ENCODE measurements at regions not wholly inside any gene's neighbourhood (a gene's known extent, or its start where the extent isn't known, plus 50 kb on each side); places are given as distances from the start of the nearest gene placed in this dataset.

- CTCF ChIA-PET = no interaction called here
- H3K27ac ChIP-seq (ENCODE audit: low read depth, low read length) = no peak overlapping the region
Measured at GRCh38 chr5:147015405-147015804, 136.8 kb upstream of the PPP2R2B start.

DNA sequence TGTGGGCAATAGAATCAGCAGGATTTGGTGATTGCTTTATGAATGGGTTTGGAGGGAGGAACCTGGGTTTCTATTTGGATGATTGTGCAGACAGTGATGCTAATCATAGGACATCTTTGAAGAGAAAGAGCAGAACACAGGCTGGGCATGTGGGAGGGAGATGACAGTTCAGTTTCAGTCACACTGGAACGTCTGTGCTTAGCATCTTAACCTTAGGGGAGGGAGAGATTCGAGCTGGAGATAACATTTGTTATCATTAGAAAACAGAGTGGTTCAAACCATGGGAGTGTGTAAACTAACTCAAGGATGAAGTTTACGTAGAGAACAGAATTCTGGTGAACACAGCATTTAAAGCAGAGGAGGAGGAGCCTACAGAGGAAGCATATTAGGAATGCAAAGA, 138.6 kb upstream of the PPP2R2B start:
- Mint-ChIP-seq H3K27ac (no peak overlapping the region), H3K4me3 (no peak overlapping the region), H3K9me3 (peaks cover 0 to 4% (median 2%) of the 10 kb centered on the region in 5 donors), H3K36me3 (no peaks in the 10 kb centered on the region), H3K27me3 (peaks cover 8 to 19% of the 10 kb centered on the region in 2 donors), H3K4me1 (no peaks in the 10 kb centered on the region)
- ChIA-PET CTCF (no interaction called here), POLR2A (no interaction called here)
- no peak for DNase-seq
- no peaks in the 10 kb centered on the region for H3K36me3 ChIP-seq (ENCODE audit: insufficient read depth, low read length)
- H3K27me3 ChIP-seq (ENCODE audit: insufficient read depth, low read length, poor library complexity, severe bottlenecking) = no peaks in the 10 kb centered on the region
- no peak overlapping the region for H3K4me3 ChIP-seq (ENCODE audit: low read length)
- H3K27ac ChIP-seq (ENCODE audit: low read depth, low read length) = no peak overlapping the region
- H3K9me3 ChIP-seq (ENCODE audit: low read length) = no peaks in the 10 kb centered on the region
- H3K4me1 ChIP-seq (ENCODE audit: insufficient read depth, low read length) = no peaks in the 10 kb centered on the region

More at GRCh38 chr5:147015405-147015804, 136.8 kb upstream of the PPP2R2B start:
- no peak for DNase-seq
- H3K4me3 Mint-ChIP-seq = no peak overlapping the region
- Histone ChIP-seq H3K27me3 (ENCODE audit: insufficient read depth, low read length, poor library complexity, severe bottlenecking) (no peaks in the 10 kb centered on the region), H3K9me3 (ENCODE audit: low read length) (no peaks in the 10 kb centered on the region), H3K36me3 (ENCODE audit: insufficient read depth, low read length) (no peaks in the 10 kb centered on the region), H3K4me1 (ENCODE audit: insufficient read depth, low read length) (no peaks in the 10 kb centered on the region), H3K4me3 (ENCODE audit: low read length) (no peak overlapping the region)
- H3K9me3 Mint-ChIP-seq = peaks cover 0 to 4% (median 2%) of the 10 kb centered on the region in 5 donors
- H3K36me3 Mint-ChIP-seq = no peaks in the 10 kb centered on the region
- H3K27ac Mint-ChIP-seq = no peak overlapping the region
- H3K4me1 Mint-ChIP-seq = no peaks in the 10 kb centered on the region
- peaks cover 8 to 14% of the 10 kb centered on the region in 2 donors for H3K27me3 Mint-ChIP-seq
- POLR2A ChIA-PET = no interaction called here

DNA sequence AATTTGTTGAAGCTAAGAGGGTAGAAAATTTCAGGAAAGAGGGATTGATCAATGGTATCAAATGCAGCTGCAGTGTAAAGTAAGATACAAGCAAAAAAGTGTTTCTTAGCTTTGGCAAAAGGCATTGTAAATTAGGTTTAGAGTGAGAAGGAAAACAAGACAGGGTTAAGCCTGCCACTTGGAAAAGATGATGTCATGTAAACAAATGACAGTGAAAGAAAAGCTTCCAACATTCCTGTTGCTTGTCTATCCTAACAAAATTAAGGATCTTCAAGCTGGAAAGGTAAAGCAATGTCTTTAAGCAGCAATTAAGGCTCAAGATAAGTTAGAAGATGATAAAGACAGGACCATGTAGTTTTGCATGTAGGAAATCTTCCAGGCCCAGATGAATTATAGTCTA, 139.1 kb upstream of the PPP2R2B start:
- ChIA-PET CTCF (no interaction called here), POLR2A (no interaction called here)
- no peak overlapping the region for H3K27ac Mint-ChIP-seq

GRCh38 chr5:147018812-147019211, 140.3 kb upstream of the PPP2R2B start:
- DNase-seq = no peak
- Mint-ChIP-seq H3K27me3 (peaks cover 8 to 23% of the 10 kb centered on the region in 2 donors), H3K27ac (no peak overlapping the region), H3K4me3 (no peak overlapping the region), H3K36me3 (no peaks in the 10 kb centered on the region), H3K9me3 (peaks cover 0 to 4% (median 2%) of the 10 kb centered on the region in 5 donors), H3K4me1 (no peaks in the 10 kb centered on the region)
- Histone ChIP-seq H3K4me1 (ENCODE audit: insufficient read depth, low read length) (no peaks in the 10 kb centered on the region), H3K27ac (ENCODE audit: low read depth, low read length) (no peak overlapping the region), H3K36me3 (ENCODE audit: insufficient read depth, low read length) (no peaks in the 10 kb centered on the region), H3K4me3 (ENCODE audit: low read length) (no peak overlapping the region), H3K27me3 (ENCODE audit: insufficient read depth, low read length, poor library complexity, severe bottlenecking) (no peaks in the 10 kb centered on the region), H3K9me3 (ENCODE audit: low read length) (no peaks in the 10 kb centered on the region)
- POLR2A ChIA-PET = no interaction called here
- CTCF ChIA-PET = no interaction called here

More for the DNA sequence above, 139.1 kb upstream of the PPP2R2B start:
- H3K4me1 Mint-ChIP-seq = no peaks in the 10 kb centered on the region
- Histone ChIP-seq H3K9me3 (ENCODE audit: low read length) (no peaks in the 10 kb centered on the region), H3K27me3 (ENCODE audit: insufficient read depth, low read length, poor library complexity, severe bottlenecking) (no peaks in the 10 kb centered on the region), H3K4me1 (ENCODE audit: insufficient read depth, low read length) (no peaks in the 10 kb centered on the region), H3K36me3 (ENCODE audit: insufficient read depth, low read length) (no peaks in the 10 kb centered on the region), H3K27ac (ENCODE audit: low read depth, low read length) (no peak overlapping the region), H3K4me3 (ENCODE audit: low read length) (no peak overlapping the region)
- no peak for DNase-seq
- peaks cover 0 to 4% (median 2%) of the 10 kb centered on the region in 5 donors for H3K9me3 Mint-ChIP-seq
- no peak overlapping the region for H3K4me3 Mint-ChIP-seq
- no peaks in the 10 kb centered on the region for H3K36me3 Mint-ChIP-seq
- H3K27me3 Mint-ChIP-seq = peaks cover 8 to 19% of the 10 kb centered on the region in 2 donors

- Mint-ChIP-seq H3K9me3 (peaks cover 0 to 2% (median 0%) of the 10 kb centered on the region in 5 donors), H3K27me3 (peaks cover 4 to 45% of the 10 kb centered on the region in 2 donors), H3K27ac (no peak overlapping the region), H3K36me3 (no peaks in the 10 kb centered on the region), H3K4me1 (no peaks in the 10 kb centered on the region), H3K4me3 (no peak overlapping the region)
- Histone ChIP-seq H3K27me3 (ENCODE audit: insufficient read depth, low read length, poor library complexity, severe bottlenecking) (peaks cover 4% of the 10 kb centered on the region), H3K9me3 (ENCODE audit: low read length) (no peaks in the 10 kb centered on the region), H3K36me3 (ENCODE audit: insufficient read depth, low read length) (no peaks in the 10 kb centered on the region), H3K4me1 (ENCODE audit: insufficient read depth, low read length) (no peaks in the 10 kb centered on the region), H3K27ac (ENCODE audit: low read depth, low read length) (no peak overlapping the region), H3K4me3 (ENCODE audit: low read length) (no peak overlapping the region)
- CTCF ChIA-PET = no interaction called here
- no peak for DNase-seq
- POLR2A ChIA-PET = no interaction called here
Measured at GRCh38 chr5:147036691-147037245, 158.2 kb upstream of the PPP2R2B start.

GRCh38 chr5:147037515-147038205, 159.1 kb upstream of the PPP2R2B start:
- no peaks in the 10 kb centered on the region for H3K4me1 Mint-ChIP-seq
- no peak overlapping the region for H3K27ac Mint-ChIP-seq
- CTCF ChIA-PET = no interaction called here
- H3K9me3 Mint-ChIP-seq = peaks cover 0 to 2% (median 0%) of the 10 kb centered on the region in 5 donors
- H3K4me3 ChIP-seq (ENCODE audit: low read length) = no peak overlapping the region
- no peaks in the 10 kb centered on the region for H3K36me3 ChIP-seq (ENCODE audit: insufficient read depth, low read length)
- DNase-seq = no peak
- H3K4me3 Mint-ChIP-seq = no peak overlapping the region
- H3K9me3 ChIP-seq (ENCODE audit: low read length) = no peaks in the 10 kb centered on the region
- H3K36me3 Mint-ChIP-seq = no peaks in the 10 kb centered on the region
- POLR2A ChIA-PET = no interaction called here
- peaks cover 4 to 47% of the 10 kb centered on the region in 2 donors for H3K27me3 Mint-ChIP-seq
- H3K27ac ChIP-seq (ENCODE audit: low read depth, low read length) = no peak overlapping the region
- no peaks in the 10 kb centered on the region for H3K4me1 ChIP-seq (ENCODE audit: insufficient read depth, low read length)
- peaks cover 4% of the 10 kb centered on the region for H3K27me3 ChIP-seq (ENCODE audit: insufficient read depth, low read length, poor library complexity, severe bottlenecking)

- no peaks in the 10 kb centered on the region for H3K4me1 ChIP-seq (ENCODE audit: insufficient read depth, low read length)
- H3K4me1 Mint-ChIP-seq = no peaks in the 10 kb centered on the region
- no peak overlapping the region for H3K4me3 Mint-ChIP-seq
- H3K4me3 ChIP-seq (ENCODE audit: low read length) = no peak overlapping the region
- no peaks in the 10 kb centered on the region for H3K9me3 Mint-ChIP-seq
- no peaks in the 10 kb centered on the region for H3K9me3 ChIP-seq (ENCODE audit: low read length)
- ChIA-PET POLR2A (no interaction called here), CTCF (no interaction called here)
- H3K36me3 ChIP-seq (ENCODE audit: insufficient read depth, low read length) = no peaks in the 10 kb centered on the region
- H3K27me3 ChIP-seq (ENCODE audit: insufficient read depth, low read length, poor library complexity, severe bottlenecking) = peaks cover 4% of the 10 kb centered on the region
- H3K27ac ChIP-seq (ENCODE audit: low read depth, low read length) = no peak overlapping the region
- H3K36me3 Mint-ChIP-seq = no peaks in the 10 kb centered on the region
- peaks cover 1 to 26% of the 10 kb centered on the region in 2 donors for H3K27me3 Mint-ChIP-seq
- no peak overlapping the region for H3K27ac Mint-ChIP-seq
- no peak for DNase-seq
Measured at GRCh38 chr5:147040856-147041255, 162.3 kb upstream of the PPP2R2B start.

GRCh38 chr5:147044572-147045273, 166.2 kb upstream of the PPP2R2B start:
- Mint-ChIP-seq H3K4me1 (no peaks in the 10 kb centered on the region), H3K9me3 (peaks cover 0 to 4% (median 0%) of the 10 kb centered on the region in 5 donors), H3K27ac (no peak overlapping the region), H3K4me3 (no peak overlapping the region), H3K27me3 (peaks cover 3 to 12% of the 10 kb centered on the region in 2 donors), H3K36me3 (no peaks in the 10 kb centered on the region)
- no peaks in the 10 kb centered on the region for H3K4me1 ChIP-seq (ENCODE audit: insufficient read depth, low read length)
- CTCF ChIA-PET = no interaction called here
- no peaks in the 10 kb centered on the region for H3K27me3 ChIP-seq (ENCODE audit: insufficient read depth, low read length, poor library complexity, severe bottlenecking)
- no peak overlapping the region for H3K27ac ChIP-seq (ENCODE audit: low read depth, low read length)
- no peak overlapping the region for H3K4me3 ChIP-seq (ENCODE audit: low read length)
- no peaks in the 10 kb centered on the region for H3K9me3 ChIP-seq (ENCODE audit: low read length)
- H3K36me3 ChIP-seq (ENCODE audit: insufficient read depth, low read length) = no peaks in the 10 kb centered on the region
- DNase-seq = no peak
- POLR2A ChIA-PET = no interaction called here
